ENCODE measurements at regions not wholly inside any gene's neighbourhood (a gene's known extent, or its start where the extent isn't known, plus 50 kb on each side); places are given as distances from the start of the nearest gene placed in this dataset.
A peak's percentile ranks its signal among the peaks of the same experiment; 100 is the strongest.

DNA sequence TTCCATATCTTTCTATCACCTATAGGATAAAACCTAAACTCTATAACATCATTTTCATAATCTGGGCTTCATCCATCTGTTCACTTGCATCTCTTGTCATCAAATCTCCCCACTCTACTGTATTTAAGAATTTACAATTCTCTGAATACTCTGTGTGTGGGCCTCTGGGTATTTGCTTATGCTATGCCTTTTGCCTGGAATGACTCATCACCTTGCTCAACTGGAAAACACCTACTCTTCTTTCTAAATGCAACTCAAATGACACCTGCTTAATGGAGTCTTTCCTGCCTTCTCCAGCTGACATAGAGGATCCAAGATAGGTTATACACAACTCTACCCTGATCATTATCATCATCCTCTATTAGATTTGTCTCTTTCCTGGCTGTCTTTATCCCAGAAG lies 421.7 kb downstream of the SPATA31D1 start:
- no peak for TF ChIP-seq CTCF (IDR thresholded peaks at IDR 0.05)
- Histone ChIP-seq H3K9me3 (peaks cover 5% of the 10 kb centered on the region), H3K4me3 (no peak overlapping the region), H3K4me1 (no peaks in the 10 kb centered on the region), H3K27me3 (ENCODE audit: insufficient read depth in 3 of 3, low read length in 2 of 3) (no peaks in the 10 kb centered on the region), H3K36me3 (ENCODE audit: insufficient read depth in 1 of 2, low read depth in 1 of 2) (no peaks in the 10 kb centered on the region), H3K27ac (no peak overlapping the region)
- ATAC-seq = peak in 1 of 4 donors; percentile 17
- intact Hi-C loops (cut with DNase I) = no loop called here
- DNase-seq = no peak

GRCh38 chr9:82410866-82411265 lies 422.3 kb downstream of the SPATA31D1 start:
- no peak for TF ChIP-seq CTCF (IDR thresholded peaks at IDR 0.05)
- no peak overlapping the region for H3K27ac ChIP-seq
- no peak overlapping the region for H3K4me3 ChIP-seq
- no peaks in the 10 kb centered on the region for H3K4me1 ChIP-seq
- H3K27me3 ChIP-seq (ENCODE audit: insufficient read depth in 3 of 3, low read length in 2 of 3) = no peaks in the 10 kb centered on the region
- peaks cover 5% of the 10 kb centered on the region for H3K9me3 ChIP-seq
- ATAC-seq = no peak
- intact Hi-C loops (cut with DNase I) = no loop called here
- DNase-seq = no peak
- H3K36me3 ChIP-seq (ENCODE audit: insufficient read depth in 1 of 2, low read depth in 1 of 2) = no peaks in the 10 kb centered on the region

DNA sequence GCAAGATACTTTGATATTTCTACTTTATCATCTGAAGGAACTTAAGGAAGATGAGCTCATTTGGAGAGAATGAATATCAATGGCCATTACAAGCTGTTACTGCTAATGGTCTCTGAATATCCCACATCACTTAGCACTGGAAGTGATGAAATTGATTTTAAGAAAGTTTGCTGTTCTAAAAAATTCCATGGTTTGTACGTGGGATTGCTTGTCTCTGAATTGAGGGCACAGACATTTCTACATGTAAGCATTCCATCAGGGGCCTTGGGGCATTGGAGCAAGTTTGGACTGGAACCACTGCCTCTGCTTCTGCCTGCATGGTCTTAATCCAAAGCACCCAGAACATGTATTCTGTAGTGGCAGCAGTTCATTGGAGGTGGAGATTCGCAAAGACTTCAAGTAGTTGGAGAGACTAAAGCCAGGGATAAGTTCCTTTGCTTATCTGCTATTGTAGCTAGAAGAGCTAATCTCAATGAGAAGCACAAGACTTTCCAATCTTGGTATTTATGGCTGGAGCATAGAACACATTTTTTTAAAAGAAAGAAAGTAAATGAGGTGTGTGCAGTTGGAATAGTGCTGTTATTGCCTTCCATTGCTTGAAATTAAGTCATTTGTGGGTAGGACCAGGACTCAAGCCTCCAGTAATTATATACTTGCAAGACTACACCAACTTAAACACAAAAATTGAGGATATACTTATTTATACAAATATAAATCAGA lies 424.2 kb downstream of the SPATA31D1 start:
- Histone ChIP-seq H3K9me3 (peaks cover 5% of the 10 kb centered on the region), H3K4me1 (no peaks in the 10 kb centered on the region), H3K36me3 (ENCODE audit: insufficient read depth in 1 of 2, low read depth in 1 of 2) (no peaks in the 10 kb centered on the region), H3K27ac (no peak overlapping the region), H3K4me3 (no peak overlapping the region), H3K27me3 (ENCODE audit: insufficient read depth in 3 of 3, low read length in 2 of 3) (no peaks in the 10 kb centered on the region)
- no peak for DNase-seq
- no peak for ATAC-seq
- no peak for TF ChIP-seq CTCF (IDR thresholded peaks at IDR 0.05)
- intact Hi-C loops (cut with DNase I) = no loop called here
- WGBS, 3 donors = 85 to 94% (median 90%) methylated on average over 2 of the region's 2 CpGs

DNA sequence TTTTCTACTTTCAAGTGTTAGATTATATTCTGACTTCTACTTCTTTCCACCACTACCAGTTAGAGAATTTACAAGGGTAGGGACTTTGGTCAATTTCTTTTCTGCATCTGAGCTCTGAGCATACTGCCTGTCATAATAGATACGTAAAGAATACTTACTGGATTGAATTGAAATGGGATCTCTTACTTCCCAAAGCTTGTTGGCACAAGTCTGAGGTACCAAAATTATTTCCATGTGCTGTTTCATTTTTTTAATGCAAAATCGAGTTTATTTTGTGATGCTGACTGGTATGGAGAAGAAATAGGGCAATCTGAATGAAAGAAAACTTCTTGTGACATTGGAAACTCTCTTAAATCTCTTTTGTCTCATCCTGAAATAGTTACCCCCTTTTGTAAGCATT lies 428.9 kb downstream of the SPATA31D1 start:
- DNase-seq (no peak), ATAC-seq (no peak)

More for the DNA sequence above, 428.9 kb downstream of the SPATA31D1 start:
- H3K36me3 ChIP-seq (ENCODE audit: insufficient read depth in 1 of 2, low read depth in 1 of 2) = no peaks in the 10 kb centered on the region
- H3K27ac ChIP-seq = no peak overlapping the region
- H3K9me3 ChIP-seq = peaks cover 5% of the 10 kb centered on the region
- intact Hi-C loops (cut with DNase I) = no loop called here
- no peak overlapping the region for H3K4me3 ChIP-seq
- H3K27me3 ChIP-seq (ENCODE audit: insufficient read depth in 3 of 3, low read length in 2 of 3) = no peaks in the 10 kb centered on the region
- H3K4me1 ChIP-seq = no peaks in the 10 kb centered on the region
- TF ChIP-seq CTCF (IDR thresholded peaks at IDR 0.05) = no peak
- WGBS, 3 donors = 67 to 76% (median 71%) methylated on average over 2 of the region's 2 CpGs

Data from psoas muscle (tissue), 7 donors.